ACC112 (cell line): ENCODE measurements at regions not wholly inside any gene's neighbourhood (a gene's known extent, or its start where the extent isn't known, plus 50 kb on each side); places are given as distances from the start of the nearest gene placed in this dataset.

ENCODE experiments used
- H2AFZ ChIP-seq: fragments of 200-600 bp; sonication (generic); one replicate; pipeline ENCODE4 v1.6.0; 2017; ENCODE audit warnings: antibody characterized with exemption, low read length; ENCODE audit not compliant: unreplicated experiment
- H3K27ac ChIP-seq: fragments of 200-600 bp; sonication (generic); 2 replicates; pipeline ENCODE4 v1.5.1; 2014; ENCODE audit warnings: low read depth, mild to moderate bottlenecking, antibody characterized with exemption, low read length, moderate library complexity
- H3K27me3 ChIP-seq: fragments of 200-600 bp; sonication (generic); 2 replicates; pipeline ENCODE4 v1.6.1; 2014; ENCODE audit warnings: mild to moderate bottlenecking, antibody characterized with exemption, low read length, moderate library complexity, mixed read lengths; ENCODE audit not compliant: insufficient read depth
- H3K36me3 ChIP-seq: fragments of 200-600 bp; sonication (generic); 2 replicates; pipeline ENCODE4 v1.6.1; 2016; ENCODE audit warnings: mild to moderate bottlenecking, antibody characterized with exemption, low read length, moderate library complexity, mixed read lengths; ENCODE audit not compliant: insufficient read depth
- H3K4me1 ChIP-seq: fragments of 200-600 bp; sonication (generic); one replicate; pipeline ENCODE4 v1.6.1; 2016; ENCODE audit warnings: low read length, mixed read lengths; ENCODE audit not compliant: insufficient read depth, unreplicated experiment, control insufficient read depth
- H3K4me3 ChIP-seq: fragments of 200-600 bp; sonication (generic); 2 replicates; pipeline ENCODE4 v1.5.1; 2014; ENCODE audit warnings: mild to moderate bottlenecking, low read depth, low read length
- H3K79me2 ChIP-seq: fragments of 200-600 bp; sonication (generic); one replicate; pipeline ENCODE4 v1.6.0; 2016; ENCODE audit warnings: low read length; ENCODE audit not compliant: control insufficient read depth, unreplicated experiment, insufficient read depth

DNA sequence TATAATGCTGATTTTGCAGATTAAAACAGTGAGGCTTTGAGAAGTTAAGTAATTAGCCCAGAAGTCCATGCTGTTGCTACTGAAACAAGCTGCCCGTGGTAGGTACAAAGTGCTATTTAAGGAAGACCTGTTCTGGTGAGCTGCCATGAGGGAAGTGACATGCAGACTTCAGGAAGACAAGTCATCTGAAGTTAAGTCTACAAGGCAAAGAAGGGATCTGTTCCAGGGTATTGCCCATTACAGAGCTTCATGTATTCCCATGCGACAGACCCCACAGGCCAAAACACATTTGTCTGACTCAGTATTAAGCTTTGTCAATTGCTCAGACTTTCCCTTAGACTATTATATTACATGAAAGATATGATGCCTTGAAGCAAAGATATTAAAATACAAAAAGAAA lies 520.8 kb downstream of the FBXO15 start:
- Histone ChIP-seq H3K27me3 (no peaks in the 10 kb centered on the region), H3K79me2 (no peaks in the 10 kb centered on the region), H3K36me3 (no peaks in the 10 kb centered on the region), H3K4me1 (no peaks in the 10 kb centered on the region), H3K27ac (no peak overlapping the region), H2AFZ (no peak overlapping the region), H3K4me3 (no peak overlapping the region)

DNA sequence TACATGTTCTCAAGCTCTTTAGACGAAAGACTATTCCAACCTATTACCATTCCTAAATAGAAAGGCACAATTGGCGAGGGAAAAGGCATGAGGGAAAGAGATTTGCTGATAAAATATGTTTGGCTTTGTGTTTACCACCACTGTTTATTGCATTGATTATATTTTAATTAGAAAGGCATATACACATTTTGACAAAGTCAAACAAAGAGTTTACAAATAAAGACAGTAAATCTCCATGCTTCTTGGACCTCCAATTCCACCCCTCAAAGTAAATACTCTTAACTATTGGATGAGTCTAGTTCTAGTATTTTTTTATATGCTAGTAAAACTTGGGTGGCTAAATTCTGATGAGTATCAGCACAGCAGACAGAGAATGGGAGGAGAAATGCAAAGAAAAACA lies 521.4 kb downstream of the FBXO15 start:
- no peaks in the 10 kb centered on the region for H3K79me2 ChIP-seq
- no peaks in the 10 kb centered on the region for H3K36me3 ChIP-seq
- H3K27ac ChIP-seq = no peak overlapping the region
- no peaks in the 10 kb centered on the region for H3K27me3 ChIP-seq
- H3K4me1 ChIP-seq = no peaks in the 10 kb centered on the region
- no peak overlapping the region for H2AFZ ChIP-seq
- no peak overlapping the region for H3K4me3 ChIP-seq

DNA sequence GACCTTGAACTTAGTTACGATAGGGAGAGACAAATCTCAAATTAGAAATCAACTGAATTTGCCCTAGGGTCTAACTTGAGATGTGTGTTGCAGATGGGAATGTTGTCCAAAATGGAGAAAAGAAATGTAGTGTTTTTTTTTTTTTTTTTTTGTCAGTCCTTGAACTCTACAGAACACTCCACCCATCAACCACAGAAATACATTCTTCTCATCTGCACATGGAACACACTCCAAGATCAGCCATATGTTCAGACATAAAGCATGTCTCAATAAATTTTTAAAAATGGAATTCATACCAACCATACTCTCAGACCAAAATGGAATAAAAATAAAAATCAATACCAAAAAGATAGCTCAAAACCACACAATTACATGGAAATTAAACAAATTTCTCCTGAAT lies 526.5 kb downstream of the FBXO15 start:
- Histone ChIP-seq H2AFZ (no peak overlapping the region), H3K27ac (no peak overlapping the region), H3K79me2 (no peaks in the 10 kb centered on the region), H3K27me3 (no peaks in the 10 kb centered on the region), H3K36me3 (no peaks in the 10 kb centered on the region), H3K4me3 (no peak overlapping the region), H3K4me1 (no peaks in the 10 kb centered on the region)

DNA sequence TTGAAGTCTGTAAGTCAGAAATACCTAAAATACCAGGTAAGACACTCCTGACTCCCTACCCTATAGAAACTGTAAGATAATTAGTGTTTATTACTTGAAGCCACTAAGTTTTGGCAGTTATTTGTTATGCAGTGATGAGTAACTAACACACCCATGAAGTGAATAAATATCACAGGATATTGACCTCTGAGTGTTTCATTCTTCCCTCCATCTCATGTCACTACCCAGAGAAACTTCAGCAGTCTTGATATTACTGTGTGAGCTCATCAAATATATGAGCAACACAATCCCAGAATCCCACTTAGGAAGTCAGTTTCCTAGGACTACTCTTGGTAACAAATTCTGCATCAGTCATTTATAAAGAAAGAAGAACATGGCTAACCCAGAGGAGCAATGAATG lies 529.7 kb downstream of the FBXO15 start:
- Histone ChIP-seq H3K79me2 (no peaks in the 10 kb centered on the region), H3K4me1 (peaks cover 19% of the 10 kb centered on the region), H3K4me3 (no peak overlapping the region), H2AFZ (no peak overlapping the region), H3K27me3 (no peaks in the 10 kb centered on the region), H3K27ac (no peak overlapping the region), H3K36me3 (no peaks in the 10 kb centered on the region)

DNA sequence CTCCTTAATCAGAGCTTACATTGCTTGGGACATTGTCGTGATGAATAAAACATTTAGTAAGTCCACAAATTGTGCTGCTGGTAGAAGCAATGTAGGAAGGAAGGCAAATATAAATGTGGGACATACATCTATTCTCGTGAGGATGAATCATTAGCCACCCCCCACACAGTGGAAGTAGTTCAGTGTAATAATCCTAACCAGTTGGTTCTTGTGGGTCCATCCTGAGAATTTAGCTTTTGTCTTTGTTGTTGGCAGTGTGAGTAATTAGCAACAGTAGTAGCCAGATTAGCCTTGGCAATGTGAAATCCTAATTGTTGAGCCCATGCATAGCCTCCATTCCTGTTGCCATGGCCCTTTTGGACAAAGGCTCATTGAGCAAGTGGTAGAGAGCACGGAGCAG lies 532.1 kb downstream of the FBXO15 start:
- H3K79me2 ChIP-seq = no peaks in the 10 kb centered on the region
- H2AFZ ChIP-seq = no peak overlapping the region
- H3K4me3 ChIP-seq = no peak overlapping the region
- 0 out of 2 replicates have a peak overlapping the region, but pooled peaks have one; percentile 8 for H3K27ac ChIP-seq
- no peaks in the 10 kb centered on the region for H3K27me3 ChIP-seq
- H3K36me3 ChIP-seq = no peaks in the 10 kb centered on the region
- H3K4me1 ChIP-seq = peaks cover 19% of the 10 kb centered on the region

DNA sequence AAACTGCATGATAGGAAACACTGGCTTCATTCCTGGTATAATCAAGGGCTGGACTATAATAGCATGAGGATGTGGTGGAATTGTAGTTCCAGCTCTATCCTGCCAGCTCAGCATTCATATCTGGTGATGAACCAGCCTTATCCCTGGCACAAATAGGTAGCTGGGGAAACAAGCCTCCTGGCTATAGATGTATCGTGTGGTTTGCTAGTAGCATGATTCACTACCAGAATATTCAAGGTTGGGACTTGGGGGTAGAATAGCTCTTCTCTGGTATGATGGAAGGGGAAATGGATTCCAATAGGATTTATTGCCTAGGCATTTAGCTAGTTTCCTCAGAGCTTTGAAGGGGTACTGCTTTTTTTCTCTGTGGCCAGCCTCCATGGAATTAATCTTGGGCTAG lies 532.8 kb downstream of the FBXO15 start:
- Histone ChIP-seq H3K27me3 (no peaks in the 10 kb centered on the region), H3K4me1 (peaks cover 19% of the 10 kb centered on the region), H3K79me2 (no peaks in the 10 kb centered on the region), H3K36me3 (no peaks in the 10 kb centered on the region), H3K4me3 (no peak overlapping the region), H2AFZ (no peak overlapping the region), H3K27ac (peak overlapping the region; percentile 9)

DNA sequence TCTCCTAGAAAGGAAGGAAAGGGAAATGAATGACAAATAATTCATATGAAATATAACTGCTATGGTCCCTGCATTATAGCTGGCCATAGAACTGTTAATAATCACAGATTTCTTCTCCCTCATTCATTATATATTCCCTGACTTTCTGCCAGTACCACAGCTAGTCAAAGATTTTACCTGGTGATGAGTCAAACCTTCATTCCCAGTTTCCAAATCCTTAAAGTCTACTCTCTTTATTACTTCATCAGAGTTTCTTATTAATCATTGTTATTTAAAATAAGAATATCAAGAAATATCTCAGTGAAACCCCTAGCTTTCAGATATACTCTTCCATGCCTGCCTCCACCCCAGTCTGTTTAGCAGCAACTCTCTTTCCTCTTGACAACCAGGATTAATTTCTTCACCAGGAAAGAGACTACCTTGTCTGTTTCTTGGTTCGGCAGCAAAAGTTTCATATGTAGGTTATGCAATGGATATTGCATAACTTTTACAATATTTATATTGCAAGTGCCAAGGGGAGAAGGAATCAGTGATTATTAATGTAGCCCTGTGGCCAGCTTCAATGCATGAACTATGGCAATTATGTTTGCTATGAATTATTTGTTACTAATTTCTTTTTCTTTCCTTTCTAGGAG lies 533.8 kb downstream of the FBXO15 start:
- Histone ChIP-seq H3K27ac (no peak overlapping the region), H3K4me1 (peaks cover 19% of the 10 kb centered on the region), H3K4me3 (no peak overlapping the region)

DNA sequence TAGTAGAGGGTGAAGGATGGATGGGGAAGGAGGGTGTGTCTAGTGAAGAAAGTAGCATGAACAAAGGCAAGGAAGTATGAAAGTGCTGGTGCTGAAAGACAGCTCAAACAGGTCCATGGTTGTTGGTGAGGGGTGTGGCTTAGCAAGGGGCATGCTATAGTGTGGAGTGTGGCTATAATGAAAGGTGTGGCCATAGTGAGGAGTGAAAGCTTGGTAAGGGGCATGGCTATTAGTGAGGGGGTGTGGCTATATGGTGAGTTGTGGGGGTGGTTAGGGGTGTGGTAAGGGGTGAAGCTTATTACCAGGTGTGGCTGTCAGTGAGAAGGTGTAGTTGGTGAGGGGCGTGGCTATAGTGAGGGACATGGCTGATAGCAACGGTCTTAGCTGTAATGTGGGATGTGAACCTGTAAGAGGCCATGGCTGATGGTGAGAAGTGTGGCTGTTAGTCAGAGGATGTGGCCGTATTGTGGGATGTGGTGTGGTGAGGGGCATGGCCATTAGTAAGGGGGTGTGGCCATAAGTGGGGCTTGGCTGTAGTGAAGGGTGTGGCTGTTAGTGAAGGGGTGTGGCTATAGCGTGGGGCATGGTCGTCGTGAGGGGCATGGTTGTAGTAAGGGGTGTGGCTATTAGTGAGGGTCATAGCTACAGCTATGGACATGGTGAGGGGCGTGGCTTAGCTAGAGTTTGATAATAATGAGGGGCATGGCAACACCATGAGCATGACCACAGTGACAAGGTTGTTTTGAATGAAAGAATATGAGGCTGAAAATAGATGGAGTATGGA lies 549.6 kb downstream of the FBXO15 start:
- Histone ChIP-seq H3K4me1 (no peaks in the 10 kb centered on the region), H2AFZ (no peak overlapping the region), H3K36me3 (no peaks in the 10 kb centered on the region), H3K79me2 (no peaks in the 10 kb centered on the region), H3K27me3 (no peaks in the 10 kb centered on the region), H3K27ac (no peak overlapping the region), H3K4me3 (no peak overlapping the region)

More for the DNA sequence above, 533.8 kb downstream of the FBXO15 start:
- no peak overlapping the region for H2AFZ ChIP-seq
- H3K27me3 ChIP-seq = no peaks in the 10 kb centered on the region
- H3K36me3 ChIP-seq = no peaks in the 10 kb centered on the region
- H3K79me2 ChIP-seq = no peaks in the 10 kb centered on the region

DNA sequence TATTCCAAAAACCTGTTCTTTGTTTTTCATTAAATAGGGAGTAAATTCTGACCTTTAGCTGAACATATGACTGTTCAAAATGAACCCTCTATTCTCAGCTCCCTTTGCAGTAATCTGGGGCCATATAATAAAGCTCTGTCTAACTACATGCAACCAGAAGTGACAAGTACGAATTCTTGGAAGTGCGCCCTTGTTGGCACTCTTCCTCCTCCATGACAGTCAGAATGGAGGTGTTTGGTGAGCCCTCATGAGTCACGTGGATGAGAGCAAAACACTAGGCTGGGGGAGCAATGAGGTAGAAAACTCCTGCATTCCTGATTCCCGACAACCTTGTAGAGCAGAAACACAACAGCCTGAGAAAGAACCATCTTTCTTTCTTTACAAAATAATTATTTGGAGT lies 552.9 kb downstream of the FBXO15 start:
- no peak overlapping the region for H3K4me3 ChIP-seq
- H2AFZ ChIP-seq = no peak overlapping the region
- no peak overlapping the region for H3K27ac ChIP-seq
- H3K36me3 ChIP-seq = no peaks in the 10 kb centered on the region
- no peaks in the 10 kb centered on the region for H3K27me3 ChIP-seq
- no peaks in the 10 kb centered on the region for H3K79me2 ChIP-seq
- H3K4me1 ChIP-seq = no peaks in the 10 kb centered on the region

DNA sequence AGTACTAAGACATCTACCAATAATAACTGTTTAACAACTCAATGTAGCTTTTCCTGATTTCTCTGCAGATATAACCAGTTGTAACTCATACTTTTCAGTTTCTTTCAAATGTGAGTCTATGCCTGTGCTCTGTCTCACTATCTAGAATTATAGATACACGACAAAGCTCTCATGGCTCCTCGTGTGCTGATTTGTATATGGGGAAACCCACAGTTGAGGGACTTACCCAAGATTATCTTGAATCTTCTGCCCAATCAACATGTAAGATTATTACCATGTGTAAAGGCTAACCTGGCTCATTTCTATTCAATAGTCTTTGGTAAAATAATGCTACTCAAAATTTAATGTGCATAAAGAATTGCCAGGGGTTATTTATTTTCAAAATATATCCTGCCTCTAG lies 554.4 kb downstream of the FBXO15 start:
- H3K4me3 ChIP-seq = no peak overlapping the region
- H3K27ac ChIP-seq = no peak overlapping the region
- no peak overlapping the region for H2AFZ ChIP-seq
- no peaks in the 10 kb centered on the region for H3K36me3 ChIP-seq
- no peaks in the 10 kb centered on the region for H3K4me1 ChIP-seq
- no peaks in the 10 kb centered on the region for H3K27me3 ChIP-seq
- no peaks in the 10 kb centered on the region for H3K79me2 ChIP-seq

DNA sequence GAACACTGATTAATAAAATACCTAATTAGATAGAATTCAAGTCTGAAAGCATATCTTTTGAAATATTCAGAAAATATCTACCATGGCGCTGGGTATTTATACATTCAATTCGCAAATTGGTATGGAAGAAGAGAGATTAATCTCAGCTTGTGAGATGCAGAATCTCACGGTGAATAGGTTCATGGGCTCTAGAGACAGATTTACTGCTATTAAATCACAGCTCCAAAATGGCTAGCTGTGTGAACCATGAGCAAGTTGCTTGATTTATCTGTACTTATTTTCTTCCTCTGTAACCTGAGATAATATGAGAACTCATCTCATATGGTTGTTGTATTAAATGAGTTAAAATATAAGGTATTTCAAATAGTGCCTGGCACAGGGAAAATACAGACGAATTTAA lies 556.7 kb downstream of the FBXO15 start:
- Histone ChIP-seq H3K27me3 (no peaks in the 10 kb centered on the region), H3K4me3 (no peak overlapping the region), H3K36me3 (no peaks in the 10 kb centered on the region), H3K79me2 (no peaks in the 10 kb centered on the region), H3K4me1 (no peaks in the 10 kb centered on the region), H3K27ac (no peak overlapping the region), H2AFZ (no peak overlapping the region)
